NCI-H345 (cell line): ENCODE measurements at regions not wholly inside any gene's neighbourhood (a gene's known extent, or its start where the extent isn't known, plus 50 kb on each side); places are given as distances from the start of the nearest gene placed in this dataset.

Experiments used
- DNase-seq: peaks from one replicate; lab custom pipeline; 2025; lab: John Stamatoyannopoulos, UW

DNA sequence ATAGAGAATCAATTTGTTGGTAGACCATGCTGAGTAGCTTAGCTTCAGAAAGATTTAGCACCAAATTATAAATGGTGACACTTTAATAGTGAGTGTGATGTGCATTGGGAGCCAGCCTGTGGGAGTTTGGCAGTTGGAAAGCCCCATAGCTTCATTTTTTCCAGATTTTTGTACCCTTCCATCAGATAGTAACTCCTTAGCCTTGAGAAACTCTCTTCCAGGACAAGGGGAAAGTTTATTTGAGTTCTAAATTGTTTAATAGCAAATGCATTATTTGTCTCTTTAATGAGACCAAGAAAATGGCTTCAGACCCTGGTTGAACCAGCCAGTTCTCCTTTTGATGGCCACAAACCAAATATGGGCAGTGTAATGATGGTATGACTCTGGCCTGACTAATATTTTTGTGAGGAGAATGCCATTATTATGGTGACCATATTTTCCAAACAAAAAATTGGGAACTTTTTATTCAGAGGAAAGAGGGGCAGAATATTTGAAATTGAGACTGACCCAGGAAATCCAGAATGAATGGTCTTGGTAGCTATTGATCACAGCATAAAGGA, 49.8 kb downstream of the PLCE1 start:
- no peak for DNase-seq

DNA sequence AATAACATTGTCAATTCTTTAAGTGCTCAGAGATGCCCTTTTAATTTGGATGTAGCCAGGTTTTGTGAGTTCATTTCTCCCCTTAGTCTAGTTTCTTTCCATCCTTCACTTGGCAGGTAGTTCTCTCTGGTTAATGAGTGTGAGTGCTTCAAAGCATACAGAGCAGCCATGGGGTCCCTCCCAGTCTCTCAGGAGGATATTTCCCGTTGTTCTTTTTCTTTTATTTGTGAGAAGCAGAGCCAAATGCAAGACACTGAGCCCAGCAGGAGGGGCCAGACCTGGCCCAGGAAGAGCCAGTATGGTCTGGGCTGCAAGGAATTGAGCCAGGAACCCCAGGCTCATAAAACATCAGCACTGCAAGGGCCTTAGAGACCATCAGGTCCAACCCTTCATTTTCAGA, 52.4 kb downstream of the PLCE1 start:
- DNase-seq = no peak

DNA sequence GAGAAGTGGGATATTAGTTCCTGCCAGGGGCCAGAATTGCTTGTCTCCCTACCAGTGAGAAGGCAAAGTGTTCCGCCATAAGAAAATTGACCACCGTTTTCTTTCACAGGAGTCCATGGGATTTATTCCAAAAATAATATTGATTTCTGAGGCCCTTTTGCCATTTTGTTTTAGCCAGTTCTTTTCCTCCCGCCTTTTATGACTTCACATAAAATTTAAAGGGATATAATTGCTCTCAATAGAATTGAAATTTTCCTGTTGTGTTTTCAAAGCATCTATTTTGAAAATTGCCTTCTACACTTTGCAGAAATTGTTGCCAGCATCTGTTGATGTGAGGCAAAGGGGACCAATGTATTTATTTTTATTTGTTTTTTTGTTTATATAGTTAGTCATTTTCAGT, 53.6 kb downstream of the PLCE1 start:
- no peak for DNase-seq

DNA sequence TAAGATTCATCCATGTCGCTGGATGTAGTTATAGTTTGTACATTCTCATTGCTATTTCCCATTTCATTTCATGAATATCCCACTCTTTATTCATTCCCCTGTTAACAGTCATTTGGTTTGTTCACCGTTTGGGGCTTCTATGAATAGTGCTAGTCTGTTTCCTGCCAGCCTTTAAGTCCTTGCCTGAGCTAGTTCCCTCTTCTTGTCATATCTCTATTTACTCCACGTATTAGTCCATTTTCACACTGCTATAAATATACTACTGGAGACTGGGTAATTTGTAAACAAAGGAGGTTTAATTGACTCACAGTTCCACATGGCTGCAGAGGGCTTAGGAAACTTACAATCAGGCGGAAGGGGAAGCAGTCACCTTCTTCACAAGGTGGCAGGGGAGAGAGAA, 56.2 kb downstream of the PLCE1 start:
- DNase-seq = no peak

DNA sequence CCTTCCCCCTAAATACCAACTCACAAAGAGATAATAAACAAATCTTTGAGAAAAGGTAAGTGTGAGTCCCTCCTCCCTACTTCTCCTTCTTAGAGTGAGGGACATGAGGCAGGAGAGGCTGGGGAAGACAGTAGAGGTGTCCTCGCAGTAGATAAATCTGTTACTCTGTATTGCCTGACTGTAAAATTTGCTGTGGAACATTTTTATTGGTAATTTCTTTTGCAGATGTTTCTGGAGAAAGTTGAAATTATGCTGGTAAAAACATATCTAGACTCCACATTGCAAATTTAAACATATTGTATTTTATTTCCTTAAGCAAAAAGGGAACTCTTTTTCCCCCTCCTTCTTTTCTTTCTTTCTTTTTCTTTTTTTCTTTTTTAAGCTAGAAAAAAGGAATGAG, 58.5 kb downstream of the PLCE1 start:
- no peak for DNase-seq

DNA sequence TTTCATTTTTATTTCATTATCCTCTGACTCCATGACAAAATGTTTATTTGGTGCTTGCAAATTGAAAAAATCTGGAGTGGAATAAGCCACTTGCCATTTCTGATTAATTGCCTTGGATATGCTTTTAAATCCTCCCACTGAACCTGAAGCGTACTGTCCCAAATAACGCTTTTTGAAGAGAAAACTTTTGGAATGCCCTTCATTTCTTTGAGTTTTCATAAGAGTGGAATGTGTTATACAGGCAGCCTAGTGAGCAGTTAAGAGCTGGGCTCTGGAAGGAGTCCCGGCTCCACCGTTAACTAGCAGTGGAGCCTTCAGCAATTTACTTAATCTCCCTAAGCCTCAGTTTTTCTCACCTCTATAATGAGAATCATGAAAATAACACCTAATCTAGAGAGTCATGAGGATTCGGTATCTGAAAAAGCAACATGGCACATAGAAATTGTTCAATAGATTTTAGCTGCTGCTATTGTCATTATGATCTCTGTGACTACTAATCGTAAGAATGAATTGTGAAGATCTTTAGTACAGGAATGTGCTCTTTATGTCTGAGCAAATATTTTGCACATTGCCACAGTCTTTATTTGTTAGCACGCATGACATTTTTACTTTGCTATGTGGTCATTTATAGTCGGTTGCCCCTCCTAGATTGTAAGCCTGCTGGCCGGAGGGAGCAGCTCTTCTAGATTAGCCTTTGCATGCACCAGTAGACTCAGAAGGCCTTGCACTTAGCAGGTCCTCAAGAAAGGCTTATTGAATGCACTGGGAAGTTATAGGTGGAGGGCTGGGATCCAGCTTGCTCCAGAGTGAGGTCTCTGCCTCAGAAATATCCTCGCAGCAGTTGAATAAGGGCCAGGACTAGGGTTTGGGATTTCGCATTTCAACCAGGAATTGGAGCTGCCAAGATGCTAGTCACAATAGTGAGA, 59.4 kb downstream of the PLCE1 start:
- DNase-seq = no peak

DNA sequence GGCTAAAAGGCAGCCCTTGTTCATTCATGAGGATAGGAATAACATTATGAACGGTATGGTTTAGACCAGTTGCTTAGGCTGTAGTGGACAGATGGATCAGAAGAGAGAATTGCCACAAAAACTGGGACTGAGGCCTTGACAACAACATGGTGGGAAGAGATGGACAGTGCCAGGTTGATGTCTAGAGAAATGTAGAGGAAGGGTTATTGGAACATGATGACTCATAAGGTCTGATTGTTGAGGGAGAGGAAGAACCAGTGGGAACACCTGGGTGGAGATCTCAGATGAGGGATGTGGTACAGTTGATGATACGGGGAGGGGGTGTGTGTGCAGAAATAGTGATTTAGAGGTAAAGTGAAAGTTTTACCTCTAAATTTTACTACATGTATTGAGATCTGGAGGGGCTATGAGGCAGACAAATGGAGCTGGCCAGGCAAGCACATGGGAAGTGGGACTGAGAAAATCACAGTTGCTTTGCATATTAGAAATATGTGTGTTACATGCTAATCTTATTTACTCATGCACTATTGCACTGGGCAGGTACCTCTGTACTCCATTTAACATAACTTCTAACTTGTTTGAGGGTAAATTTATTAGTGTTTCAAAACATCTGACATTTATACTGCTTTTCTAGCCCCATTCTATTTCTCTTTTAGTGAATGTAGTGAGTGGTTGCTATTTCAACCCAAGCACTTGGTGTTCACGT, 65.6 kb downstream of the PLCE1 start:
- no peak for DNase-seq

DNA sequence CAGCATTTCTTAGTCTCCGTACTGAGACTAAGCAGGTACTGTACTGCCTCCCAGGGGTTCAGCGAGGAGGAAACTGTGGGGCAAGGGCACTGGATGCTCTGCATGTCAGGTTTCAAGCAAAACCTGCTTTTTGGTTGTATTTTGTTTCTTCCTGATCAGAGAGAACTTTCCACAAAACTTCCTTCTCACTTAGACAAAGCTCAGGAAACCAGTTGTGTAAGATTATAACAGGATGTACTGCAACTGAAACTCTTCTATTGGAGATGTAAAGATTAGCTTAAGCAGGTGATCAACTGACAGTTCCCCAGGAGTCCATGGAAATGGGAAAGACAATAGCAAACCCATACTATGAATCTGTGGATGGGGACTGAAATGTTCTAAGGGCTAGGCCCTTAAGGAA, 67.3 kb downstream of the PLCE1 start:
- DNase-seq = no peak

DNA sequence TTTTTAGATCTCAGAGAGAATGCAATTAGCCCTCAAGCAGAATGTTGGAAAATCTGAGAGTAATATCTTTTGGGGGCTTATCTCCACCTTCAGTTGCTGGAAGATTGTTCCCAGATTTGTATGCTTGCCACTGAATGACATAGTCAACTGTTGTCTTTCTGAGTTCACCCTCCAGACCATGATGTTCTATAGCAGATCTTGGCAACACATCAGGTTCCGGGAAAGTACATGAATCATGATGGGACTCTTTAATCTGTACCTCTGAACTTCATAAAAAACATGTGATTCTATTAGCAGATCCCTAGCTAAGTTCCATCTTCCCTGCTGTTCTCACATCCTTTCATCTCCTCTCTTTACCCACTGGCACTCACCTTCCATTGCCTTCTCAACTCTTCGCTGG, 68.9 kb downstream of the PLCE1 start:
- no peak for DNase-seq

DNA sequence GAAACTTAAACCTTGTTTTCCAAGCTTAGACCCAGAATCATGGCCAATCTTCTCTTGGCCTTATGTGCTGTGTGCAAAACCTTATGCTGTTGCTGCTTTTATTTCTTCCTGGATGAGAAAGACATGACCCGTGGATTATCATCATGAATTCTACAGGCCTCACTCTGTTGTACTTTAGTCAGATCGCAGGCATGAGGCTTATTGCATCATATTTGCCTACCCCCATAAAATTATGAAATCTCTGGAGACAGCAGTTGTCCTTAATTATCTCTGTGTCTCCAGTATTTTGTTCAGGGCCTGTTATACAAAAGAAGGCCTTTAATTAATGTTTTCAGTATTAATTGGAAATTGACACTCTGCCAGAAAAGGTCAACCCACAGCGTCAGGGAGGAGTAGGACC, 71.6 kb downstream of the PLCE1 start:
- no peak for DNase-seq

DNA sequence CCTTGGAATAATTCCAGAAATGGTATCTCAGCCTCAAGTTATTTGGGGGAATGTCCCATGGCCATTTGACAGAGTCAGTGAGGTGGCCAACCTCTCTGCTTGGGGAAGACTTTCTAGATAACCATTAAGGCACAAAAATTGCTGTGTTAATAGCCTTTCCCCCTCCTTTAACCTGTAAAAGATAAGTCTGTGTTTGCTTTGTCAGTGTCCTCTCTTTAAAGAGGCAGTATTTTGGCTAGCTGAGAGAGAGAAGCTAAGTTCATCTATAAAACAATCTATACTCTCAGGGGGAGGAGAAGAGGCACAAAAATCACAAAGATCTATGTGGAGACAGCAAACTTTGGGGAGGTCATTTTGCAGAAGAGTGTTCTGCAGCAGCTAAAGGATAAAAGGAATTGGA, 72.1 kb downstream of the PLCE1 start:
- DNase-seq = no peak

DNA sequence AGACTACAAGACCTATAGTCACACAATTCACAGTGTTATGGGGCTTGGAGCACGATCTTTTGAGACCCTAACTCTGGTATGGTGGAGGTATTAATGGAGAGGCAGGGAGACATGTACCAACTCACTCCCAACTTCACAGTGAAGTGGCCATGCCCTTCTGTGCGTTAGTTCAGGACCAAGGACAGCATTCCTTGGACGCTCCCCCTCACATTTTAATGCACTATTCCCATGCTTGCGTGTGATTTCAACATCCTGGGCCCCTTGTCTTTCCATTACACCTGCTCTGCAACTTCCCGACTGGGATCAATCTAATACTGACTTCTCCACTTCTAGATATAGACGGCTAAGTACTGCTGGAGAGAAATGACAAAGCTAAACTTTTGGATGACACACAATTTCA, 72.7 kb downstream of the PLCE1 start:
- no peak for DNase-seq

DNA sequence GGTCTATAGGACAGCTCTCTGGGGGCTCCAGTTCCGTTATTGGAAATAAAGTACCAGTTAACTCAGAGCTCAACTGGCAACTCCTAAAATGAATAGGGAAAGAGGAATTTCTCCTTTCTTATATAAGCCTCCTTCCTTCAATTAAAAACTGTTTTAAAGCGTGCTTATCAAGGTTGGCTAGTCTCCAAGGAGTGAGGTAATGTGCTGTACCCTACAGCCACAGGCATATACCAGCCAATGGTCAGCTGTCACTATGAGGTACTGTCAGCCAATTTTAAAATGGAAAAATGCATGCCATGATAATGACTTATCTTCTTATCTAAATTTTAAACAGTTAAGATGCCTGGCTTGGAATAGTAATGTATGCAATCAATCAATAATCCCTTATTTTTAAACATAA, 76.2 kb downstream of the PLCE1 start:
- no peak for DNase-seq

DNA sequence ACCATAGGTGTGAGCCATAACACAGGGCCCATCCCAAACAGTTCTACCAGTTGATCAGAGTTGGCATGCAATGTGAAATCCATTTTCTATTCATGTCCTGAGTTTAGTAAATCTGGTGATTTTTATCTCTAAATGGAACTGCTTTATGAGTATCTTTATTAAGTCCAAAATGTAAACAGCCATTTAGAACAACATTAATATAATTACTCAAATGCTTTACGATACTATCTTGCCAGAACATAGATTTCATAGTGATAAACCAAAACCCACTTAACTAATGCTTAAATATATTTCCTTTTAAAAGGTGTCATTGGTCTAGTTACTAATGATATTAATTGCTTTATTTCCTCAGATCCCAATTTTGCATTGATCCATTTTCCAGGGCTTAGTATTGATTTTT, 80.7 kb downstream of the PLCE1 start:
- no peak for DNase-seq

DNA sequence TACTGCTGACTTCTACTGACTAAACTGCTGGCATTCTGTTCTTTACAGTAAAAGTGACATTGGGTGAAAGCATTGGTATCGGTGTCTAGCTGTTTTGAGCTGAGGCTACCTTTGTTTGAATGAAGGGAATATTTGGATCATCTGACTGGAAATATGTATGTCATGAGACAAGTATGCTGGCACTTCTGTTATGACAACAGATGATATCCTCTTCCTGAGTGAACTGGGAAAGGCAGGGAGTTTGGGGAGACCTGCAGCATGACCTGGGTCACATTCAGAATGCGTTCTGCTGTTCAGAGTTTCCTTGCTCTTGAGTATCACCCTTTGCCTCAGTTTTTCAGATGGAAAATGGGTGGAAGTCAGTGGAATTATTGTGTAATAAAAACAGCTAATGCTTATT, 81.8 kb downstream of the PLCE1 start:
- DNase-seq = no peak

DNA sequence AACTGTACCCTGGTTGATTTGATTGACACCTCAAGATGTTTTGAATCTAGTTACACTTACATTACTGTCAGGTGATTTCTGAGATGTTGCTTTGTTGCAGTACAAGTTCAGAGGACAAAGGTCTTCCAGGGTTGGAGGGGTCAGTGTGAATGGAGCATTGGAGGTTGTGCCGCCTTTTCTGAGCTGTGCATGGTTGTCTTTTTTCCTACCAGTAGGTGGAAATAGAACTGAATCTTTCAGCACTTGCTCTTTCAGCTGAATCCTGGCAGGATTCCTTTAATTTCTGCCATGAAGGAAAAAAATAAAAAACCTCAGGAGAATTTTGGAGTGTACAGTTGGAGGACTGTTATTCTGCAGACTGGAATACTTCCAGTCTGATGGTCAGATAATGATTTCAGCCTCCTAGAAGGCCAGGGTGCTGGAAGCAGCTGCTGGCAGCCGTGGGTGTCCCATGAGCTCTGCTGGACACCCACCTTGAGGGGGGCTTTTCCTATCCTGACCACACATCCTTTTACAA, 82.7 kb downstream of the PLCE1 start:
- no peak for DNase-seq

DNA sequence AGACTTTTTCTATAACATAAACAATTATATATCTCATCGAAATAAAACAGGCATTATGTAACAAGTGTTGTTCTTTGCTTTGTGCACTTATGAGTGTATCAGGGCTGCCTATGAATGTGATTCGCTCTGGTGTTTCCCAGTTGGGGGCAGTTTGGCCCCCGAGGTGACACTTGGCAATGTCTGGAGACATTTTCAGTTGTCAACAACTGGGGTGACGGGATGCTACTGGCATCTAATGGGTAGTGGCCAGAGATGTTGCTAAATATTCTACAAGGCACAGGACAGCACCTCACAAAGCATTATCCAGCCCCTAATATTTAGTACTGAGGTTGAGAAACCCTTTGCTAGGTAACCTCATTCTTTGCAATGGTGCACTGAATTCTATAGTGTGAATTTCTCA, 83.3 kb downstream of the PLCE1 start:
- no peak for DNase-seq

DNA sequence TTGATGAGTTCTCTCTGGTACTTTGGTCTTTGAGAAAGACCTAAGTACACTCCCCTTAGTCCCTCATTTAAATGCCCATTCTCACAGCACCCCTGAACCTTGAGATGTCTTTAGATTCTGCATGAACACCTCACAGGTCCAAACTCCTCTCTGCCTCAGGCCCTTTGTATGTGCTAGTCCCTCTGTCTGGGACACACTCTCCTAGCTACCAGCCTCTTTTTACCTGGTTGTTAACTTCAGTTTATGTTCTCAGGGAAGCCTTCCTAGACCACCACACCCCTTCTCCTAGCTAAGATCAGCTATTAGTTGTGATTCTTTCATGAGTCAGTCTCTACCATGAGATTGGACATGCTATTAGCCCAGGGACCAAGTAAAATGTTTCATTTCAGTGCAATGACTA, 86.4 kb downstream of the PLCE1 start:
- DNase-seq = no peak

DNA sequence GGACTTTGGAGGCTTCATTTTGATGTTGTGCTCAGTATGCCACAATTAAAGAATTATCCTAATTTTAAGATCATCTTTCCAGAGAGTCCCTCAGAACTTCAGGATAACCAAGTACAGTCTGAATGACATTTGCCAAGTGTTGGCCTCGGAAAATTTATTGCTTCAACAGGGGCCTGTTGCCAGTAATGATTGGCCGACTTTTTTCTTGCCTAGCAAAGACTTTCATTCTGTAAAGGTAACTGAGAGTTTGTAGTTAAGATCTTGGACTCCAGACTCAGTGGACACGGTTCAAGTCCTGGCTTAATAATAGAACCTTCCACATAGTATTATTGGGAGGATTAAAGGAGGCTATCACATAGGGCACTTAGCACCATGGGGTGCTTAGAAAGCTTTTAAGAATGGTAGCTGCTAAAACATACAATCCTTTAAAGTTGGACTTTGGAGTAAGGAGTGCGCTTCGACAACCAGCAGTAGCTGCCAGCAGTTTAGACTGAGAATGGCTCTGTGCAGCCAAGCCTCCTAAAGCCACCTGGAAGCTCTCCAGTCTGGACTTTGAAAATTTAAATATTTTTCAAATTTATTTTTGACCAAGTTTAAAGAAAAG, 90.0 kb downstream of the PLCE1 start:
- DNase-seq = no peak

DNA sequence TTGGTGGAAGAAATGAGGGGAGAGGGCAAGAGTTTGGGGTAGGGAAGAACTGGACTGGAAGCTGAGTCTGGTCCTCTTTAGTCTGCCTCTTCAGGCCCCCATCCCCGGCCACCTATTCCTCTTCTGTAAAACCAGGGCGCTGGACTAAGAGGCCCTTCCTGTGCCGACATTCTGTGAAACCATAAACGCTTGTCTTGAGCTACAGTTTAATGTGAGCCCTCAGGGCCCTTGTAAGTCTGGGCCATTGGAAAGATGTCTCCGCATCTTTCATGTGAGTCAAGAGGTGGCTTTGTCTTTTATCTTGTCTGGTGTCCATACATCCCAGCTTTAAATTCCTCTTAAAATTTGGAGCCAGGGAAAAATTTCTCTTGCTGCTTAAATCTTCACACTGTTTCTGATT, 90.6 kb downstream of the PLCE1 start:
- DNase-seq = no peak

DNA sequence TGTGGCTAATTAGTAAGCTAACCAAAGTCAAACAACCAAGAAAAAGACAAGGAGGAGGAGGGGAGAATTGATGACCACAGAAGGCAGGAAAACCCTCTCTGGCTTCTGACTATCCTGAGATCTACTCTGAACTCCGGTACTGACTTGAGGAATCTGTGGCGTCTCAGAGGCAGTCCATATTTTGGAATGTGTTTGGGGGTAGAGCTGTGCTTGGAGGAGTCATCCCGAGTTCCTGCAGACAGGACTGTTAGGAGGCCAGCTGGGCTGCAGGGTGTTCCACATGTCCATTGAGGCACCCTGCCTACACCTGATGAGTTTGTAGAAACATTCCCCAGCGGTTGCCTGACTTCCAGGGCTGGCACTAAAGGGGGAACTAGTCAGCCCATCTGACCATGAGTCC, 91.6 kb downstream of the PLCE1 start:
- DNase-seq = no peak

DNA sequence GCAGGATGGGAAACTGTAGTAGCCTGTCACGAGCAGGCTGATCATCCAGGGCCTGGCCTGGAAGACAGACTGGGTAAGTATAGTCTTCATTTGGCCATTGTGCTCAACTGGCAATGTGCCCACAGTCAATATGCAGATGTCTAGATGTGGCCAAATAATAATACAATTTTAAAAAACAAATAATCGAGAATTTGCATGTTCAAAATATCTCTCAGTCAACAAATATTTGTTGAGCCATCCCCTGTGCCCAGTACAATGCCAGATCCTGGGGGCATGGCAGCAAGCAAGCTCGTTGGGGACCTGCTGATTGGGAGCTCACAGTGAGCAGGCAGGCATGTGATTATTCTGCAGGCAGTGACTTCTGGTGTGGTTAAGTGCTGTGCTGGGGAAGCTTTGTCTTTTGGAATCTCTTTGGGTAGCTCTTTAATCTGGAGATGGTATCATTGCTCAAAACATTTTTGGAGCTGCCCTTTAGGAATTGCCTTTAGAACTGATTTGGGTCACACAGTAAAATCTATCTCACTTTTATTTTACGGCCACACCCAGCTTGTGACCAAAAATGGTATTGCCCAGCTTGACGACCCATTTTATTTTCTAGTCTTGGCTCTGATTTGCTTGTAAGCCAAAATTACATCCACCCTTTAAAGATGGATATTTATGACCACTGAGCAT, 92.2 kb downstream of the PLCE1 start:
- DNase-seq = peak; percentile 11
